ENCODE measurements at regions not wholly inside any gene's neighbourhood (a gene's known extent, or its start where the extent isn't known, plus 50 kb on each side); places are given as distances from the start of the nearest gene placed in this dataset.

DNA sequence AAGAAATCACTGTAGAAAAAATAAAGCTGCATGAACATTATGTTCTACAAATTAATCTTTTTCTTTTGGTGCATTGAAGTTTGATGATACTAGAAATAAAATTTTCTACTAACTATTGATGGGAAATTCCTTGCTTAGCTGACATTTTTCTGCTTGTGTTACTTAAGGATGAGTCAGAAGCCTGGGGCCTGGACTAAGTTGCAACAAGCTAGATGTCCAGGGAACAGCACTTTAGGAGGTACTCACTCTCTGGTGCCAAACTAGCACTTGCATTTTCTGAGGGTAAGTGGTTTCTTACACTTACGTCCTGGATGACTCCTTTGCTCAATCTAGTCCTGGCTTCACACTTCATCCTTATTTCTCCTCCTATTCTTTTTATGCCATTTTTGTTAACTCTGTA lies 945.1 kb downstream of the IGSF11 start:
- no peak for DNase-seq
- no peak overlapping the region for H3K27ac ChIP-seq
- TF ChIP-seq, protein P1, sequence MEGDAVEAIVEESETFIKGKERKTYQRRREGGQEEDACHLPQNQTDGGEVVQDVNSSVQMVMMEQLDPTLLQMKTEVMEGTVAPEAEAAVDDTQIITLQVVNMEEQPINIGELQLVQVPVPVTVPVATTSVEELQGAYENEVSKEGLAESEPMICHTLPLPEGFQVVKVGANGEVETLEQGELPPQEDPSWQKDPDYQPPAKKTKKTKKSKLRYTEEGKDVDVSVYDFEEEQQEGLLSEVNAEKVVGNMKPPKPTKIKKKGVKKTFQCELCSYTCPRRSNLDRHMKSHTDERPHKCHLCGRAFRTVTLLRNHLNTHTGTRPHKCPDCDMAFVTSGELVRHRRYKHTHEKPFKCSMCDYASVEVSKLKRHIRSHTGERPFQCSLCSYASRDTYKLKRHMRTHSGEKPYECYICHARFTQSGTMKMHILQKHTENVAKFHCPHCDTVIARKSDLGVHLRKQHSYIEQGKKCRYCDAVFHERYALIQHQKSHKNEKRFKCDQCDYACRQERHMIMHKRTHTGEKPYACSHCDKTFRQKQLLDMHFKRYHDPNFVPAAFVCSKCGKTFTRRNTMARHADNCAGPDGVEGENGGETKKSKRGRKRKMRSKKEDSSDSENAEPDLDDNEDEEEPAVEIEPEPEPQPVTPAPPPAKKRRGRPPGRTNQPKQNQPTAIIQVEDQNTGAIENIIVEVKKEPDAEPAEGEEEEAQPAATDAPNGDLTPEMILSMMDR (IDR thresholded peaks at IDR 0.05) = no peak
- H3K36me3 ChIP-seq = no peaks in the 10 kb centered on the region
- no peaks in the 10 kb centered on the region for H3K4me1 ChIP-seq
- H3K4me3 ChIP-seq = no peak overlapping the region
- H3K9me3 ChIP-seq = peaks cover 0 to 6% (median 0%) of the 10 kb centered on the region in 3 donors
- no peaks in the 10 kb centered on the region for H3K27me3 ChIP-seq
- intact Hi-C loops (cut with DNase I; ENCODE audit: low total_unique reads) = no loop called here

DNA sequence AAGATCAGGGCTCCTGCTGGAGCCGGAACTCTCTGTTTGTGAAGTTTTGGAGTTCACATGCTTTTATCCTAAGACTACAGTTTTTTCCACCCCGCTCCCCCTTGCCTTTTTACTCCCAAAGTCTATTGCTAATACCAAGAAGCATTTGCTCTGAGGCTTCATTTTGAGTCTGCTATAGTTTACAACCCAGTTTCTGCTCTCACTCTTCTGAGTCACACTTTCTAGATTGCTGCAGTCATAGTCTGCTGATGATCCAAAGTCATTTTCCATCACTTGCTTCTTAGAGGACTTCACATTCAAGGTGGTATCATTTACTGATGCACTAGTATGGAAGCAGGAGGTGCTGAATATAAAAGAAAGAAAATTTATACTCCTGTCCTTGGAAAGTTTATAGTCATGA lies 937.4 kb downstream of the IGSF11 start:
- Histone ChIP-seq H3K36me3 (no peaks in the 10 kb centered on the region), H3K9me3 (peaks cover 0 to 6% (median 0%) of the 10 kb centered on the region in 3 donors), H3K27ac (no peak overlapping the region), H3K4me3 (no peak overlapping the region), H3K4me1 (no peaks in the 10 kb centered on the region), H3K27me3 (no peaks in the 10 kb centered on the region)
- intact Hi-C loops (cut with DNase I; ENCODE audit: low total_unique reads) = no loop called here
- DNase-seq = no peak
- TF ChIP-seq, protein P1 (IDR thresholded peaks at IDR 0.05) = no peak

DNA sequence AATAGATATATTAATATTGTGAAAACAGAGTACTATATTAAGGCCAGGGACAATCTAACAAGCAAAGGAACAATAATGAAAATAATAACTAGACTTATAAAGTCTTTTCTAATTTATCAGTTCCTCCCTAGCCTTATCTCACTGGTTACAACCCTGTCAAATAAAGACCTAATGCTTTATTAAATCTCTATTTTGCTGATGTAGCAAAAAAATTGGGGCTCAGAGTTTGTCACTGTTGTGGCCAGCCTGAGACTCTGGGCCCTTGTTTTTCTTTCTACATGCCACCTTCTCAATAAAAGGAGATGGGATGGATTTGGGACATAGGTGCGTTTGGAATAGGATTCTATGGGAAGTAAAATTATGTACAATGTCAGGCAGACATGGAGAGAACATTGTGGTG lies 937.0 kb downstream of the IGSF11 start:
- Histone ChIP-seq H3K4me3 (no peak overlapping the region), H3K36me3 (no peaks in the 10 kb centered on the region), H3K9me3 (peaks cover 0 to 6% (median 0%) of the 10 kb centered on the region in 3 donors), H3K4me1 (no peaks in the 10 kb centered on the region), H3K27me3 (no peaks in the 10 kb centered on the region), H3K27ac (no peak overlapping the region)
- intact Hi-C loops (cut with DNase I; ENCODE audit: low total_unique reads) = no loop called here
- TF ChIP-seq, protein P1 (IDR thresholded peaks at IDR 0.05) = no peak
- no peak for DNase-seq

DNA sequence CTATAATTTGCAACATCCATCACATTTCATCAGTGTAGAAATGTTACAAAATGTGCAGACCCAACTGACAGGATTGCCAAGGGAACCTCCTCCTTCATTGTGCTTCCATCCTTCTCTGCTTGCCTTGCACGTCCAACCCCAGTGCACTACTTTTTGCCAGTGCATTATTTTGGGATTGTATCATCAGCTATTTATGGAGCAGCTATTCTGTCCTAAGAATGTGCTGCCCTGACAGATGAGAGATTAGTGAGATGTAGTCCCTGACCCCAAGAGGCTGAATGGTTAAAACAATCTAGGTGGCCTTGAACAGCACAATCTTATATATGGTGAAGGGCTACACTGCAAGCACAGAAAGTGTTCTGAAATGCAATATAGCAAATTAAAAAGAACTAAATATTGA lies 935.8 kb downstream of the IGSF11 start:
- Histone ChIP-seq H3K9me3 (no peaks in the 10 kb centered on the region), H3K4me3 (no peak overlapping the region), H3K4me1 (no peaks in the 10 kb centered on the region), H3K36me3 (no peaks in the 10 kb centered on the region), H3K27ac (no peak overlapping the region), H3K27me3 (no peaks in the 10 kb centered on the region)
- intact Hi-C loops (cut with DNase I; ENCODE audit: low total_unique reads) = no loop called here
- no peak for DNase-seq
- TF ChIP-seq, protein P1 (IDR thresholded peaks at IDR 0.05) = no peak

DNA sequence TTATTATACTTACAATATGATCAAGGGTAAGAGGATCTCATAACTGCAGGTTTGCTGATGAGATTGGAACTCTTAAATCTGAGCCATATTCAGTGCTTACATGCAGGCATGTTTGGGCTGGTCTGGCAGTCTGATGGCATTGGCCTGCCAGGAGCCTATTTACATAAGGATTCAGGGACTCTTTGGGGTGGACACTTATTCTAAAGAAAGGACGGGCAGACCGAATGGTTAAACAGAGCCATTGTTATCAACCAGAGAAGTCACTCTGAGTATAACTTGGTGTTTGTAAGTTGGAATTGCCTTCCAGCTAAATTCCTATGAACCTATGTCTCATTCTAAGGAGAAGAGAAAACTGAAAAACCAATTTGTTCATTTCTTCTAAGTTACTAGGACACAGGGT lies 932.8 kb downstream of the IGSF11 start:
- intact Hi-C loops (cut with DNase I; ENCODE audit: low total_unique reads) = no loop called here
- DNase-seq = no peak
- Histone ChIP-seq H3K4me3 (no peak overlapping the region), H3K36me3 (no peaks in the 10 kb centered on the region), H3K27me3 (no peaks in the 10 kb centered on the region), H3K9me3 (no peaks in the 10 kb centered on the region), H3K4me1 (no peaks in the 10 kb centered on the region), H3K27ac (no peak overlapping the region)
- TF ChIP-seq, protein P1 (IDR thresholded peaks at IDR 0.05) = no peak

DNA sequence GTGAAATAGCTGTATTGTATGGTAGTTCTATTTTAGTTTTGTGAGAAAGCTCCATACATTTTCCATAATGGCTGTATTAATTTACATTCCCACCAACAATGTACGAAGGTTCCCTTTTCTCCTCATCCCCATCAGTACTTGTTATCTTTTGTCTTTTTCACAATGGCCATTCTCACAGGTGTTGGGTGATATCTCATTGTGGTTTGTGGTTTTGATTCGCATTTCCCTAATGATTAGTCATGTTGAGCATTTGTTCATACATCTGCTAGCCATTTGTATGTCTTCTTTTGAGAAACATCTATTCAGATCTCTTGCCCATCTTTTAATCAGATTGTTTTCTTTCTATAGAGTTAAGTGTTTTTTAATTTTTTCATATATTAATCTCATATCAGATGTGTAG lies 931.9 kb downstream of the IGSF11 start:
- intact Hi-C loops (cut with DNase I; ENCODE audit: low total_unique reads) = no loop called here
- no peaks in the 10 kb centered on the region for H3K36me3 ChIP-seq
- TF ChIP-seq, protein P1 (IDR thresholded peaks at IDR 0.05) = no peak
- DNase-seq = no peak
- H3K4me3 ChIP-seq = no peak overlapping the region
- no peak overlapping the region for H3K27ac ChIP-seq
- no peaks in the 10 kb centered on the region for H3K9me3 ChIP-seq
- H3K27me3 ChIP-seq = no peaks in the 10 kb centered on the region
- H3K4me1 ChIP-seq = no peaks in the 10 kb centered on the region
